ENCODE measurements at regions not wholly inside any gene's neighbourhood (a gene's known extent, or its start where the extent isn't known, plus 50 kb on each side); places are given as distances from the start of the nearest gene placed in this dataset.

DNA sequence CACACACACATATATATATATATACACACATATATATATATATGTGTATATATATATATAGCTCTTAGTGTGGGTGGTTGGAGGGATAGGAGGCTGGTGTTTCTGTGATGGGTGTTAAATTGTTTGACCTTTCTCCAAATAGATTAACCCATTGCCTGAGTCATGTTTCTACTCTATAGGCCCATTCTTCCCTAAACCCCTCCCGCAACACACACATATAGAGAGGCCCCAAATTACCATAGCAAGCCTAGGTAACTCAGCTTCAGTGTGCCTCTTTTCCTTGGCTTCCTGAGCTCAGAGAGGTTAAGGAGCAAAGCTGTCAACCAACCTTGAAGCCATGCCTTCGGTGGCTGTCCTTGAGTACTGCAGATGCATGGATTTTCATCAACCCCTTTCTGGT lies 98.7 kb upstream of the ADO start:
- Histone ChIP-seq H3K27ac (ENCODE audit: insufficient read depth, low read depth, low read length) (no peak overlapping the region), H3K4me3 (replicated peaks in 1 of 3; ENCODE audit: insufficient read depth in 1 of 3, low read depth in 1 of 3, low read length in 3 of 3) (no peak overlapping the region), H3K4me1 (ENCODE audit: control insufficient read depth, extremely low read depth, insufficient read depth, low read length) (no peaks in the 10 kb centered on the region), H3K9ac (replicated peaks; ENCODE audit: extremely low read depth, insufficient read depth, low read length) (no peak overlapping the region), H3K9me3 (replicated peaks; ENCODE audit: control insufficient read depth, insufficient read depth, low read length) (no peaks in the 10 kb centered on the region), H3K27me3 (ENCODE audit: control insufficient read depth in 2 of 2, insufficient read depth in 2 of 2, low read length in 2 of 2) (no peaks in the 10 kb centered on the region), H3K4me2 (ENCODE audit: insufficient read depth, low read length) (no peak overlapping the region), H3K79me2 (ENCODE audit: control insufficient read depth, insufficient read depth, low read length) (no peaks in the 10 kb centered on the region), H3K9me1 (replicated peaks; ENCODE audit: control insufficient read depth, extremely low read depth, insufficient read depth, low read length) (no peaks in the 10 kb centered on the region), H2AFZ (ENCODE audit: low read depth, low read length) (no peak overlapping the region), H3K36me3 (ENCODE audit: control insufficient read depth in 2 of 2, extremely low read depth in 1 of 2, insufficient read depth in 2 of 2, low read length in 2 of 2) (no peaks in the 10 kb centered on the region), H4K20me1 (replicated peaks; ENCODE audit: control insufficient read depth, extremely low read depth, insufficient read depth, low read length) (no peaks in the 10 kb centered on the region)
- BruUV-seq (replicated peaks) = no TSS peak
- no peak for FAIRE-seq
- ChIA-PET POLR2A (no interaction called here), CTCF (no interaction called here)
- dilution Hi-C loops (cut with MboI; ENCODE audit: extremely low pct_ligation_motif_present, low sequenced_read_pairs) = no loop called here
- TF ChIP-seq POLR2AphosphoS5 (IDR thresholded peaks at IDR 0.05; ENCODE audit: insufficient read depth, low read depth, low read length) (no peak), FOS (IDR thresholded peaks at IDR 0.05; ENCODE audit: borderline replicate concordance, insufficient read depth, low read length) (no peak), EZH2 (IDR thresholded peaks at IDR 0.05; ENCODE audit: borderline replicate concordance, low read depth, low read length, severe bottlenecking) (no peak), MYC (IDR thresholded peaks at IDR 0.05; ENCODE audit: low read depth, low read length) (no peak), JUN (IDR thresholded peaks at IDR 0.05; ENCODE audit: borderline replicate concordance, insufficient read depth, insufficient read length, low read depth) (no peak), GATA2 (IDR thresholded peaks at IDR 0.05; ENCODE audit: insufficient read depth, insufficient read length, low read depth, low read length) (no peak), POLR2A (IDR thresholded peaks at IDR 0.05; ENCODE audit: low read depth, low read length) (no peak)
- TF ChIP-seq, protein P1, sequence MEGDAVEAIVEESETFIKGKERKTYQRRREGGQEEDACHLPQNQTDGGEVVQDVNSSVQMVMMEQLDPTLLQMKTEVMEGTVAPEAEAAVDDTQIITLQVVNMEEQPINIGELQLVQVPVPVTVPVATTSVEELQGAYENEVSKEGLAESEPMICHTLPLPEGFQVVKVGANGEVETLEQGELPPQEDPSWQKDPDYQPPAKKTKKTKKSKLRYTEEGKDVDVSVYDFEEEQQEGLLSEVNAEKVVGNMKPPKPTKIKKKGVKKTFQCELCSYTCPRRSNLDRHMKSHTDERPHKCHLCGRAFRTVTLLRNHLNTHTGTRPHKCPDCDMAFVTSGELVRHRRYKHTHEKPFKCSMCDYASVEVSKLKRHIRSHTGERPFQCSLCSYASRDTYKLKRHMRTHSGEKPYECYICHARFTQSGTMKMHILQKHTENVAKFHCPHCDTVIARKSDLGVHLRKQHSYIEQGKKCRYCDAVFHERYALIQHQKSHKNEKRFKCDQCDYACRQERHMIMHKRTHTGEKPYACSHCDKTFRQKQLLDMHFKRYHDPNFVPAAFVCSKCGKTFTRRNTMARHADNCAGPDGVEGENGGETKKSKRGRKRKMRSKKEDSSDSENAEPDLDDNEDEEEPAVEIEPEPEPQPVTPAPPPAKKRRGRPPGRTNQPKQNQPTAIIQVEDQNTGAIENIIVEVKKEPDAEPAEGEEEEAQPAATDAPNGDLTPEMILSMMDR (IDR thresholded peaks at IDR 0.05; ENCODE audit: extremely low read depth in 1 of 2, insufficient read depth in 1 of 2, low read depth in 1 of 2, low read length in 2 of 2) = no peak
- TF ChIP-seq, protein P2, sequence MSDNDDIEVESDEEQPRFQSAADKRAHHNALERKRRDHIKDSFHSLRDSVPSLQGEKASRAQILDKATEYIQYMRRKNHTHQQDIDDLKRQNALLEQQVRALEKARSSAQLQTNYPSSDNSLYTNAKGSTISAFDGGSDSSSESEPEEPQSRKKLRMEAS (IDR thresholded peaks at IDR 0.05; ENCODE audit: insufficient read depth, insufficient read length) = no peak
- intact Hi-C loops (cut with micrococcal nuclease) = no loop called here
- DNase-seq (ENCODE audit: low read depth, low spot score) = no peak
